T-cell (primary cell): ENCODE measurements at regions not wholly inside any gene's neighbourhood (a gene's known extent, or its start where the extent isn't known, plus 50 kb on each side); places are given as distances from the start of the nearest gene placed in this dataset.

Experiments
- ATAC-seq, 4 experiments: fragments of 200-7000 bp in 3 of 4; fragments of 150-1000 bp in 1 of 4; cut with Tn5 transposase; replicated peaks in 1 of 4; 1 replicate in 3 of 4; 2 replicates in 1 of 4; pipeline ENCODE4 v1.10.0; 2021; ENCODE audit warnings: moderate library complexity in 3 of 4, mild to moderate bottlenecking in 2 of 4, moderate number of reproducible peaks in 1 of 4
- CTCF ChIA-PET, 2 donors: fragments of 300-600 bp; sonication (Branson Sonifier 250); formaldehyde crosslinking; loops; one replicate each; lab custom pipeline; 2022; ENCODE audit warnings: antibody characterized with exemption in 2 of 2; lab: Charles Lee
- POLR2A ChIA-PET, 2 donors: fragments of 300-600 bp; sonication (Branson Sonifier 250); formaldehyde crosslinking; loops; one replicate each; lab custom pipeline; 2022; ENCODE audit warnings: antibody characterized with exemption in 2 of 2; lab: Charles Lee
- DNase-seq, 35 experiments: peaks; one replicate each; pipeline versions ENCODE4 v3.0.0 to v3.0.0-alpha.2; 2013 to 2023
- H3K27ac ChIP-seq: one replicate; pipeline ENCODE4 v1.5.1; 2013; ENCODE audit warnings: low read length
- H3K27me3 ChIP-seq, 2 experiments: replicated peaks in 1 of 2; 1 replicate in 1 of 2; 2 replicates in 1 of 2; pipeline versions ENCODE4 v1.6.1 to v1.7.0; 2013; ENCODE audit warnings: low read length in 1 of 2, mixed read lengths in 1 of 2; ENCODE audit not compliant: control insufficient read depth in 2 of 2, insufficient read depth in 2 of 2; ENCODE audit errors: extremely low read depth in 1 of 2
- H3K36me3 ChIP-seq, 2 donors: 1 replicate in 1 of 2; 2 replicates in 1 of 2; pipeline versions ENCODE4 v1.6.1 to v1.7.0; 2013; ENCODE audit warnings: low read length in 1 of 2; ENCODE audit not compliant: control insufficient read depth in 2 of 2, insufficient read depth in 1 of 2; ENCODE audit errors: extremely low read depth in 1 of 2
- H3K4me1 ChIP-seq, 2 experiments: 1 replicate in 1 of 2; 2 replicates in 1 of 2; pipeline versions ENCODE4 v1.6.1 to v1.7.0; 2013; ENCODE audit warnings: low read length in 2 of 2, mixed read lengths in 1 of 2; ENCODE audit not compliant: insufficient read depth in 2 of 2, control insufficient read depth in 1 of 2; ENCODE audit errors: extremely low read depth in 1 of 2
- H3K4me3 ChIP-seq, 2 donors: 1 replicate in 1 of 2; 2 replicates in 1 of 2; pipeline versions ENCODE4 v1.5.1 to v1.7.0; 2013; ENCODE audit warnings: mild to moderate bottlenecking in 2 of 2, low read length in 1 of 2, moderate library complexity in 1 of 2; ENCODE audit not compliant: control insufficient read depth in 1 of 2; ENCODE audit errors: extremely low read depth in 1 of 2
- H3K9me3 ChIP-seq: 2 replicates; pipeline ENCODE4 v1.7.0; 2013
- H3K27ac Mint-ChIP-seq, 2 donors: one replicate each; pipeline ENCODE4 v1.8.0; 2020 to 2021; ENCODE audit warnings: mild to moderate bottlenecking in 2 of 2, mixed read lengths in 2 of 2
- H3K27me3 Mint-ChIP-seq, 2 donors: one replicate each; pipeline ENCODE4 v1.8.0; 2021 to 2022; ENCODE audit warnings: mixed read lengths in 2 of 2
- H3K36me3 Mint-ChIP-seq: one replicate; pipeline ENCODE4 v1.8.0; 2021; ENCODE audit warnings: mixed read lengths
- H3K4me1 Mint-ChIP-seq, 3 donors: one replicate each; pipeline ENCODE4 v1.8.0; 2020 to 2022; ENCODE audit warnings: mixed read lengths in 3 of 3, mild to moderate bottlenecking in 1 of 3
- H3K4me3 Mint-ChIP-seq, 3 donors: one replicate each; pipeline ENCODE4 v1.8.0; 2020 to 2022; ENCODE audit warnings: mild to moderate bottlenecking in 3 of 3, mixed read lengths in 3 of 3, moderate library complexity in 3 of 3
- H3K9me3 Mint-ChIP-seq, 3 donors: one replicate each; pipeline ENCODE4 v1.8.0; 2020 to 2022; ENCODE audit warnings: mixed read lengths in 3 of 3
- WGBS: methylation state at CpG from one replicate; pipeline ENCODE4 v1.1.5; 2013; ENCODE audit warnings: missing lambda C conversion rate; ENCODE audit not compliant: insufficient coverage; 5-methylcytosine and 5-hydroxymethylcytosine counted together

- Histone ChIP-seq H3K36me3 (no peaks in the 10 kb centered on the region), H3K9me3 (no peaks in the 10 kb centered on the region), H3K4me3 (no peak overlapping the region), H3K27ac (no peak overlapping the region), H3K27me3 (no peaks in the 10 kb centered on the region), H3K4me1 (no peaks in the 10 kb centered on the region)
- no peak for DNase-seq
- no peaks in the 10 kb centered on the region for H3K4me1 Mint-ChIP-seq
- WGBS: 50% methylated on average over 1 of the region's 4 CpGs
- ATAC-seq: no peak
- H3K27ac Mint-ChIP-seq: no peak overlapping the region
- H3K9me3 Mint-ChIP-seq: peaks cover 0 to 3% (median 0%) of the 10 kb centered on the region in 3 donors
- H3K36me3 Mint-ChIP-seq: no peaks in the 10 kb centered on the region
- H3K27me3 Mint-ChIP-seq: peaks cover 0 to 4% of the 10 kb centered on the region in 2 donors
- no peak overlapping the region for H3K4me3 Mint-ChIP-seq
- ChIA-PET CTCF (interaction anchor here in 1 of 2 donors (0.7 kb wide), 1 partner anchor 505 kb away, joined by 4 read pairs; no protein-coding TSS in a partner anchor), POLR2A (no interaction called here)
Measured at GRCh38 chr4:18285357-18285756, 263.8 kb upstream of the LCORL start.

- Mint-ChIP-seq H3K27me3 (no peaks in the 10 kb centered on the region), H3K4me1 (no peaks in the 10 kb centered on the region), H3K36me3 (no peaks in the 10 kb centered on the region), H3K27ac (no peak overlapping the region), H3K4me3 (no peak overlapping the region), H3K9me3 (peaks cover 7 to 11% (median 7%) of the 10 kb centered on the region in 3 donors)
- ATAC-seq (no peak), DNase-seq (no peak)
- WGBS: no CpG with 5 or more reads among the region's 4 CpGs
- H3K9me3 ChIP-seq: no peaks in the 10 kb centered on the region
- H3K4me1 ChIP-seq: no peaks in the 10 kb centered on the region
- H3K4me3 ChIP-seq: no peak overlapping the region
- H3K36me3 ChIP-seq: no peaks in the 10 kb centered on the region
- no peak overlapping the region for H3K27ac ChIP-seq
- ChIA-PET POLR2A (no interaction called here), CTCF (no interaction called here)
- H3K27me3 ChIP-seq: no peaks in the 10 kb centered on the region
Measured at GRCh38 chr4:18278244-18278643, 256.7 kb upstream of the LCORL start.

- Mint-ChIP-seq H3K4me3 (no peak overlapping the region), H3K4me1 (no peaks in the 10 kb centered on the region), H3K27me3 (peaks cover 16 to 20% of the 10 kb centered on the region in 2 donors), H3K9me3 (peaks cover 0 to 19% (median 0%) of the 10 kb centered on the region in 3 donors), H3K27ac (no peak overlapping the region), H3K36me3 (no peaks in the 10 kb centered on the region)
- POLR2A ChIA-PET: no interaction called here
- peaks cover 0 to 6% of the 10 kb centered on the region in 2 experiments for H3K27me3 ChIP-seq
- no CpG with 5 or more reads among the region's 3 CpGs for WGBS
- ATAC-seq (no peak), DNase-seq (no peak)
- H3K27ac ChIP-seq: no peak overlapping the region
- no peaks in the 10 kb centered on the region for H3K9me3 ChIP-seq
- no peaks in the 10 kb centered on the region for H3K4me1 ChIP-seq
- CTCF ChIA-PET: no interaction called here
- no peaks in the 10 kb centered on the region for H3K36me3 ChIP-seq
- H3K4me3 ChIP-seq: no peak overlapping the region
Measured at GRCh38 chr4:18262832-18263231, 241.3 kb upstream of the LCORL start.

GRCh38 chr4:18252052-18252451 is 230.5 kb upstream of the LCORL start:
- Mint-ChIP-seq H3K4me3 (no peak overlapping the region), H3K27ac (no peak overlapping the region), H3K27me3 (peaks cover 0 to 2% of the 10 kb centered on the region in 2 donors), H3K36me3 (no peaks in the 10 kb centered on the region), H3K9me3 (peaks cover 0 to 2% (median 2%) of the 10 kb centered on the region in 3 donors), H3K4me1 (no peaks in the 10 kb centered on the region)
- no peak for ATAC-seq
- Histone ChIP-seq H3K9me3 (no peaks in the 10 kb centered on the region), H3K27ac (no peak overlapping the region), H3K27me3 (no peaks in the 10 kb centered on the region), H3K4me1 (no peaks in the 10 kb centered on the region), H3K36me3 (no peaks in the 10 kb centered on the region), H3K4me3 (no peak overlapping the region)
- POLR2A ChIA-PET: no interaction called here
- no peak for DNase-seq
- no CpG with 5 or more reads among the region's 1 CpG for WGBS
- CTCF ChIA-PET: no interaction called here

GRCh38 chr4:18250564-18250963 is 229.0 kb upstream of the LCORL start:
- CTCF ChIA-PET: no interaction called here

GRCh38 chr4:18248611-18249010 is 227.1 kb upstream of the LCORL start:
- ChIA-PET CTCF (no interaction called here), POLR2A (interaction anchor here in 1 of 2 donors (0.6 kb wide), 1 partner anchor 374 kb away, joined by 3 read pairs; no protein-coding TSS in a partner anchor)
- H3K36me3 ChIP-seq: no peaks in the 10 kb centered on the region
- 44% methylated on average over 1 of the region's 2 CpGs for WGBS
- no peaks in the 10 kb centered on the region for H3K4me1 ChIP-seq
- DNase-seq: no peak
- H3K4me3 ChIP-seq: no peak overlapping the region
- no peaks in the 10 kb centered on the region for H3K4me1 Mint-ChIP-seq
- H3K27ac Mint-ChIP-seq: no peak overlapping the region
- H3K36me3 Mint-ChIP-seq: no peaks in the 10 kb centered on the region
- H3K27ac ChIP-seq: no peak overlapping the region
- peaks cover 3 to 4% of the 10 kb centered on the region in 2 donors for H3K27me3 Mint-ChIP-seq
- no peaks in the 10 kb centered on the region for H3K27me3 ChIP-seq
- no peak for ATAC-seq
- H3K9me3 ChIP-seq: no peaks in the 10 kb centered on the region
- no peak overlapping the region for H3K4me3 Mint-ChIP-seq
- no peaks in the 10 kb centered on the region for H3K9me3 Mint-ChIP-seq

More at GRCh38 chr4:18250564-18250963, 229.0 kb upstream of the LCORL start:
- DNase-seq (no peak), ATAC-seq (no peak)
- Histone ChIP-seq H3K36me3 (no peaks in the 10 kb centered on the region), H3K27ac (no peak overlapping the region), H3K27me3 (no peaks in the 10 kb centered on the region), H3K9me3 (no peaks in the 10 kb centered on the region), H3K4me3 (no peak overlapping the region), H3K4me1 (no peaks in the 10 kb centered on the region)
- Mint-ChIP-seq H3K27ac (no peak overlapping the region), H3K36me3 (no peaks in the 10 kb centered on the region), H3K4me3 (no peak overlapping the region), H3K27me3 (peaks cover 0 to 4% of the 10 kb centered on the region in 2 donors), H3K9me3 (no peaks in the 10 kb centered on the region), H3K4me1 (no peaks in the 10 kb centered on the region)
- POLR2A ChIA-PET: no interaction called here

GRCh38 chr4:18247189-18247588 is 225.6 kb upstream of the LCORL start:
- H3K27me3 Mint-ChIP-seq: peaks cover 4 to 8% of the 10 kb centered on the region in 2 donors
- ChIA-PET POLR2A (no interaction called here), CTCF (no interaction called here)
- H3K36me3 Mint-ChIP-seq: no peaks in the 10 kb centered on the region
- H3K27ac Mint-ChIP-seq: no peak overlapping the region
- ATAC-seq: no peak
- H3K27me3 ChIP-seq: no peaks in the 10 kb centered on the region
- H3K4me1 ChIP-seq: no peaks in the 10 kb centered on the region
- H3K36me3 ChIP-seq: no peaks in the 10 kb centered on the region
- H3K4me3 ChIP-seq: no peak overlapping the region
- WGBS: no CpG with 5 or more reads among the region's 4 CpGs
- peaks cover 0 to 4% (median 0%) of the 10 kb centered on the region in 3 donors for H3K9me3 Mint-ChIP-seq
- no peaks in the 10 kb centered on the region for H3K9me3 ChIP-seq
- no peak for DNase-seq
- no peak overlapping the region for H3K4me3 Mint-ChIP-seq
- no peaks in the 10 kb centered on the region for H3K4me1 Mint-ChIP-seq
- no peak overlapping the region for H3K27ac ChIP-seq
